AG09319 (cell line): ENCODE measurements at regions not wholly inside any gene's neighbourhood (a gene's known extent, or its start where the extent isn't known, plus 50 kb on each side); places are given as distances from the start of the nearest gene placed in this dataset.

Source experiments
- DNase-seq: peaks from one replicate; pipeline ENCODE4 v3.0.0-alpha.2; 2010; ENCODE audit warnings: low read depth; ENCODE audit errors: extremely low read depth
- CTCF ChIP-seq: IDR thresholded peaks from 2 replicates; pipeline ENCODE4 v1.5.1; 2011; ENCODE audit warnings: low read depth, mild to moderate bottlenecking, inconsistent platforms, low read length, moderate library complexity

GRCh38 chr11:69393178-69393832 lies 88.2 kb upstream of the LINC01488 start:
- no peak for TF ChIP-seq CTCF

GRCh38 chr11:69393865-69394233 lies 87.6 kb upstream of the LINC01488 start:
- no peak for TF ChIP-seq CTCF
- DNase-seq = no peak

More at GRCh38 chr11:69393178-69393832, 88.2 kb upstream of the LINC01488 start:
- DNase-seq = no peak

- TF ChIP-seq CTCF = no peak
- DNase-seq = no peak
Measured at GRCh38 chr11:69394234-69394868, 87.1 kb upstream of the LINC01488 start.

- no peak for DNase-seq
- TF ChIP-seq CTCF = no peak
Measured at GRCh38 chr11:69394869-69395246, 86.6 kb upstream of the LINC01488 start.

GRCh38 chr11:69395287-69395686 lies 86.2 kb upstream of the LINC01488 start:
- no peak for DNase-seq
- no peak for TF ChIP-seq CTCF

GRCh38 chr11:69396051-69396947 lies 85.2 kb upstream of the LINC01488 start:
- DNase-seq = no peak
- TF ChIP-seq CTCF = no peak

- TF ChIP-seq CTCF = no peak
- DNase-seq = no peak
Measured at GRCh38 chr11:69396948-69397307, 84.5 kb upstream of the LINC01488 start.
